GM21526 (cell line): ENCODE measurements at regions not wholly inside any gene's neighbourhood (a gene's known extent, or its start where the extent isn't known, plus 50 kb on each side); places are given as distances from the start of the nearest gene placed in this dataset.

Experiments
- ATAC-seq: cut with Tn5 transposase; IDR thresholded peaks from one replicate; pipeline ENCODE4 v1.9.1; 2021; ENCODE audit warnings: moderate library complexity; ENCODE audit not compliant: unreplicated experiment, low FRiP score

- ATAC-seq = no peak
Observed at GRCh38 chr22:49103314-49104059, 724.2 kb downstream of the BRD1 start.

GRCh38 chr22:49102367-49102766 lies 725.3 kb downstream of the BRD1 start:
- ATAC-seq = no peak

GRCh38 chr22:49101873-49102272 lies 725.8 kb downstream of the BRD1 start:
- ATAC-seq = no peak

GRCh38 chr22:49101225-49101624 lies 726.4 kb downstream of the BRD1 start:
- ATAC-seq = no peak

- no peak for ATAC-seq
Observed at GRCh38 chr22:49100773-49101172, 726.9 kb downstream of the BRD1 start.

- no peak for ATAC-seq
Observed at GRCh38 chr22:49100316-49100715, 727.4 kb downstream of the BRD1 start.

GRCh38 chr22:49099496-49100124 lies 728.1 kb downstream of the BRD1 start:
- no peak for ATAC-seq

GRCh38 chr22:49099089-49099488 lies 728.6 kb downstream of the BRD1 start:
- no peak for ATAC-seq

GRCh38 chr22:49097966-49098365 lies 729.7 kb downstream of the BRD1 start:
- ATAC-seq = no peak

- ATAC-seq = no peak
Observed at GRCh38 chr22:49097171-49097925, 730.3 kb downstream of the BRD1 start.

- ATAC-seq = no peak
Observed at GRCh38 chr22:49096476-49096875, 731.2 kb downstream of the BRD1 start.

- no peak for ATAC-seq
Observed at GRCh38 chr22:49095366-49095765, 732.3 kb downstream of the BRD1 start.

GRCh38 chr22:49094858-49095257 lies 732.8 kb downstream of the BRD1 start:
- ATAC-seq = no peak

- no peak for ATAC-seq
Observed at GRCh38 chr22:49094151-49094550, 733.5 kb downstream of the BRD1 start.

GRCh38 chr22:49093192-49093880 lies 734.3 kb downstream of the BRD1 start:
- ATAC-seq = no peak

GRCh38 chr22:49092716-49093115 lies 735.0 kb downstream of the BRD1 start:
- no peak for ATAC-seq

- no peak for ATAC-seq
Observed at GRCh38 chr22:49091917-49092545, 735.6 kb downstream of the BRD1 start.

- ATAC-seq = no peak
Observed at GRCh38 chr22:49091451-49091850, 736.2 kb downstream of the BRD1 start.

GRCh38 chr22:49090853-49091135 lies 736.9 kb downstream of the BRD1 start:
- no peak for ATAC-seq

- ATAC-seq = no peak
Observed at GRCh38 chr22:49090061-49090852, 737.4 kb downstream of the BRD1 start.
